GM19452 (cell line): ENCODE measurements at regions not wholly inside any gene's neighbourhood (a gene's known extent, or its start where the extent isn't known, plus 50 kb on each side); places are given as distances from the start of the nearest gene placed in this dataset.

ENCODE experiments used
- ATAC-seq: cut with Tn5 transposase; IDR thresholded peaks from one replicate; pipeline ENCODE4 v1.9.1; 2021; ENCODE audit not compliant: unreplicated experiment

DNA sequence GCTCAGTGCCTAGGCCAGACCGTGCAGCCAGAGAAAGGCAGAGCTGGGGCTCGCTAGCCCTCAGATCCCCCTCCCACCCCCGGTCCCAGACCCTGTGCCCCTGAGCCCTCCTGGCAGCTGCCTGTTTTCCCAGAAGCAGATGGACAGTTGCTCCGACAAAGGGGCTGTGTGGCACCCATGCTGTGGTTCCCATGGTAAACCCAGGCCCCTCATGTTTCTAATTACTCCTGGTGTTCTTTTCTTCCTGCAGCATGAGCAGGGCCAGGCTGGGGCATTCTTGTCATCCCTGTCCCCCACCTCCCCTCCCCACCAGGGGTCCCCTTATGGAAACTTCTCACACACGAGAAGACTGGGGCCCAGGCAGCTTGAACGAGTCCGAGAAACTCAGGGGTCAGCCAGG is 269.6 kb downstream of the HAUS1 start:
- no peak for ATAC-seq

DNA sequence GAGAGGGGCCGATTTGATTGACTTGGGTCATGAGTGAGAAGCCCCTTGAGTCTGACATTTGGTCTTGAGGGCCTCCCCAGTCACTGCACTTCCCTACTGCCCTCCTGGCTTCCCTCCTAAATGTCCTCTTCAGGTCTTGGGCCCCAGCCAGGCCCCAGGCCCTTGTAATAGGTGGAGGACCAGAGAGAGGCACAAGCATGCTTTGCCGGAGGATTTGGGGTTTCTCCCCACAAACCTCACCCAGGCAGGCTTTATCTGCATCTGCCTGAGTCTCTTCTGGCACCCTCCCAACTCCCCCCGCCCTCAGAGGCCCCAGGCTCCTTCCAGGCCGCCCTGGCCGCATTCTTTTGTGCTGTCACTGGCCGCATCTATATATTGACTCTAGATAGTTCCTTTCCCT is 270.7 kb downstream of the HAUS1 start:
- ATAC-seq, result no peak

DNA sequence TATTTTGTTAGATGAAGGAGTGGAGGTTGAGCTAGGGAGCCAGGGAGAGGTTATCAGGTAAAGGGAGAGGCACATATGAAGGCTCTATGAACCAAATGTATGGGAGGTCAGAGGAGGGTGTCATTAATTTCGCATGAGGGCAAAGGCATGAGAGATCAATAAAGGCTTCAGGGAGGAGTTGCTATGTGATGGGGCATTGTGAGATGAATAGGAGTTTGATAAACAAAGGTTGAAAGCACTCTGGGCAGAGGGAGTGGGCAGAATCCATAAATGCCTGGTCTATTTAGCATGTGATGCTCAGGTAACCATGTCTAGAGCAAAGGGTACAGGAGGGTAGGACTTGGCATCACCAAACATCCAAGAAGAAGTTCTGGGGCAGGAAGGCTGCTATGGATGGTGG is 273.4 kb downstream of the HAUS1 start:
- no peak for ATAC-seq

DNA sequence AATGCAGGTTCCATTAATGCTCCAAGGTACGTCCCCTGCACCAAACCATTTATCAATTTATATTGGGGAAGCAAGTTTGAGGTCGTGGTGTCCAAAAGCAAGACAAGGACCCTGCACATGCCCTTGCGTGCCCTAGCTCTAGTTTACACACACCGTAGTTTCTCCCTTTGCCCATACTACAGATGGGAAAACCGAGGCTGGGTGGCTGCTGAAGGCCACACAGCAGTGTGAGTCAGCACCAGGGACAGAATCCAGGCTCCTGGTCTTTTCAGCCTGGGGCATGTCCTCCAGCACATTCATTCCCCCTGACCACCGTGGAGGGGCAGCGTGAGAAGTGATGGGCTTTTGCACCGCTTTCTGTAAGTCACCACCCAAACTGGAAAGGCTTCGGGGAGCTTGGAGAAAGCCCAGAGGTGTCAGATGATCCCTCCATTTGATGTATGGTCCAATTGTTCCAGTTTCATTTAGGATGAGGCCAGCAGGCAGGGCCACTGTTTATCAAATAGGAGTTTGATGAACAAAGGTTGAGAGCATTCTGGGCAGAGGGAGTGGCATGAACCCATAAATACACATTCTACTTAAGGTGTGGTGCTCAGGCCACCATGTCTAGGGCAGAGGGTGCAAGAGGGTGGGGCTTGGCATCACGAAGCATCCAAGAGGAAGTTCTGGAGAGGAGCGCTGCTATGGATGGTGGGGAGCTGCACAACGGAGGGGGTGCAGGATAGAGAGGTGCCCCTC is 274.1 kb downstream of the HAUS1 start:
- ATAC-seq, result no peak

DNA sequence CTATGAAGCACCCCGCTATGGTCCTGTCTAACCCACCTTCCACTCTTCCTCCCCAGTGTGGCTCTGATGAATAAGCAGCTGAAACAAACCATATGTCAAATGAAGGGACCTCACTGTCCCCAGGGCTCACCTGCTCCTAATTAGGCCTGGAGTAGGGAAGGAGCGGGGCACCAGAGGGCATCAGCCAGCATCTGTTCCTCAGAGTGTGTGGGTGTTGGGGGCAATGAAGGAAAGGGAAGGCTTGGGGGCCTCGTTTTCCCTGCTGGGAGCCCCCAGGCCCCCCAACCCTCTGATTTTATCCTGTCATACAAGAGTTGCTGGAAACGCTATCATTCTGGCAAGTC is 274.7 kb downstream of the HAUS1 start:
- no peak for ATAC-seq

DNA sequence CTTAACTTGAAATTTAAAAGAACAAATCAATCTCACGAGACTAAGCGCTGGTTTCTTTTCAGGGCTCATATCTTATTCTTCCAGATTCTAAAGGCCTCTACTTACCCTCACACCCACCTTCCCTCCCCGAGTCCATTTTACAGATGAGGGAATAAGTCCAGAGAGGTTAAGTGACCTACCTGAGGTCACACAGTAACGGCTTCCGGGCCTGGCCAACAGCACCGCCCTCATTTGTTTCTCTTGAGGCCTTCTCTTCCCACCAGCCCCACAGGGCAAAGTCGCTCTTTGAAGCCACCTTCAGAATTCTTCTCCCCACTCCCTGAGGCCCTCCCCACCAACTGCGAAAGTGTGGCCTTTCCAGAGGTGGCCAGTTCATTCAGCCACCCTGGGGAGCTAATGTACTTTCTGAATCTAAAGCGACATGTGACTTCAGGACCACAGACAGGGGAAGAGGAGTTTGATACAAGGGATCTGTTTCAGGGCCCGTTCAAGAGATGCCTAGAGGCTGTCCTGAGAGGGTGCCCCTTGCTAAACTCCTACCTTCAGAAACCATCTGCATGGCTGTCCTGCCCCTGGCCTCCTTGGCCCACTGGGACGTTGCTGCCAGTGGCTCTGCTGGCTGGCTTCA is 275.3 kb downstream of the HAUS1 start:
- ATAC-seq, result no peak

DNA sequence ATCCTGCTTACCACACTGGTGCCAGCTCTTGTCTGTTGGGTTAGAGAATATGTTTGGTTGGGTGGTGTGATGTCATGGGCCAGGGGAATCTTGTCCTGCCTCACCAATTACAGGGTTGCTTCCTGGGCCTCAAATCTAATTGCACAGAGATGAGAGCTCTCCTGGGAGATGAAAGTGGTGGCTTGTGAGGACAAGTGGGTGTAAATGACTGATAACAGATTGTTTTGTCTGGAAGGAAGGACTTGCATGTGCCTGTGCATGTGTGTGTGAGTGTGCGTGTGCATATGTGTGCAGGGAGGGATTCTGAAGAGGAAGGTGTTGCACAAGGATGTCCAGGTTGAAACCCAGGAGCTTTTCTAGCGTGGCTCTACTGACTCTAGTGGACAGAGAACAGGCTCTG is 271.9 kb downstream of the LOXHD1 start:
- no peak for ATAC-seq

DNA sequence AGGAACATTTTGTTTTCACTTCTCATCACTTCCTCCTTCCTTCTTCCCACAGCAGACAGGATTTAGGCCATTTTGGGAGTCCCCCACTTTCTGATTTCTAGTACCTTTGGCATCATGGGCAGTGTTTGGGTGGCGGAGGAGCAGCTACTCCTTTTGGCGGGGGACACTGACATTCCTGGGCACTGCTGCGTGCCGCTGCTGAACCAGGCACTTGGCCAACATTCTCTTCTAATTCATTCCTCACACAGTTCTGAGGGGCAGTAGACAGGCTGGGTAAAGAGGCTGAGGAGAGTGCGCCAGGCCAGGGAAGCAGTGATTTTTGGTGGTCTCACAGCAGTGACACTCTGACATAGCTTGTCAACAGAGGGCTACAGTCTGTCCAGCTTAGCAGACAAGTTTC is 270.2 kb downstream of the LOXHD1 start:
- ATAC-seq, result no peak

DNA sequence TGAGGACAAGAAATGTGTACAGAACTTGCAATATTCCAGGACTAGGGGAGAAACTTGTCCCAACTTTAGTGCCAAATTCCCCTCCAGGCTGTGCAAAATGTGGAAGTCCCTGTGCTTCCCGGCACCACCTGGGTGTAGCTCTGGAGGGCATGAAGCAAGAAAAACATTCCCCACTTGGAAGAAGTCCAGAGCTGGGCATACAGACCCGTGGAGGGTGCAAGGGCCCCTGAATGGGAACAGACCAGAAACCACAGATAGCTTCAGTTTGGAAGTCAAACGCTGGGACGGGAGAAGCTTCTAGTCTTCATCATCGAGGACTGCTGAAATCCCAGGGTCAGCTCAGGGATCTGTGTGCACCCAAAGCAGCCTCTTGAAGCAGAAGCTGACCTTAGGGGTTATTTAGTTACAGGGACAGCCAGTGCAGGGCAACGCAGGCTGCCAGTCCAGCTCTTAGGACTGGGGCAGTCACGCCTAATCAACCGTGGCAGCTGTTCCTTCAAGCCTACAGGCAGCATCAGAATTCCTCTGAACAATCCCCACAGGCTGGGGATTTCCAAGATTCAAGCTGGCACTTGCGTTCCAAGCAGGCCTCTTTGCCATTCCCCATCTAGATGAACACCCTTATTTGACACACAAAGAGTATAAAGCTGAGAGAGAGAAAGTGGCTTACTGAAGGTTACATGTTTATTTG is 269.4 kb downstream of the LOXHD1 start:
- ATAC-seq, result no peak

DNA sequence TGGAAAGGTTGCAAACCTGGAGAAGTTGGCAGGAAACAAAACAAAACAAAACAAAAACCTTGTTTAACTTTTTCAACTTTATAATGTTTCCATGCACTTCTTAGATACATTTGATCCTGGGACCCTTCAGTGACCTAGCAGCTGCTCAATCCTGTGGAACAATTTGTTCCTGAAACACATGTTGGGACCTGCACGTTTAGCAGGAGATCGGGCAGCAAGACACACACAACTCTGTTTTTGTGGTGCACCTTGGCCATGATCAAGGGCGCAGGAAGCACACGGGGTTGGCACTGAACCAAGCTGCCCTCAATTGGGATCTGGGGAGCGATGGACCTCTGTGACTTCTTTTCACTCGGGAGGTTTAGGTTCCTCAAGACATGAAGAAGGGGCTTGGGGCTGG is 268.7 kb downstream of the LOXHD1 start:
- ATAC-seq, result no peak

DNA sequence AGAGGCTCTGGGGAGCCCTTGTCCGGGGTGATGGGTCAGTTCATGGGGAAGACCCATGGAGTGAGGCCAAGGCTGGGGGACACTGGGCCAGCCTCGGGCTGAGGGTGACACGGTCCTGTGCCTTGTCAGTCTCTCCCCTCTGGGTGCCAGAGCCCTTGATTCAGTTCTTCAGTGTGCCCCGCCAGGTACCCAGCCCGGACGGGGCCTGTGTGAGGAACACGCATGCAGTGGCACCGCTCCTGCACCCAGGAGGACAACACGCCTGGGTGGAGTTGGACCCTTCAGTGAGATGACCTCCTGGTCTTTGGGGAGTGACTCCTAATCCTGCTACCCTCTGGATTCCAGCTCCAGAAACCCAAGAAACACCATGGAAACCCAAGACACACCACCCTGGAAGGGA is 264.4 kb downstream of the LOXHD1 start:
- ATAC-seq, result no peak

DNA sequence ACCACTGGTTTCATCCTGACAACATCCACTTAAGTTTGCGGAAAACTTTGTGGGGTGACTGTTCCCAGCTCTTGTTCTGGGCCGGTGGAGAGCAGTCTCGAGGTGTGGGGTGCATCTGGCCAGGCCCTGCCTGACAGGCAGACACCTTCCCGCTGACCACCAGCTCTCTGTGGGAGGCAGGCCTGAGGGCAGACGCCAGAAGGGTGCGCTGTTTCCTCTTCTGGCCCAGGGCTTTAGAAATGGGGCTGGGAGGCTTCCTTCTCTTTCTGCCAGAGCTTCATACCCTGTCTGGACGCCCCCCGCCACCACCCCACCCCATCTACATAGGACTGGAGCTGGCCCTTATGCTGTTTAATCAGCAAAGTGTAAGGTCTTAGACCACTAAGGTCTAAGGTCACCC is 263.8 kb downstream of the LOXHD1 start:
- ATAC-seq, result no peak

DNA sequence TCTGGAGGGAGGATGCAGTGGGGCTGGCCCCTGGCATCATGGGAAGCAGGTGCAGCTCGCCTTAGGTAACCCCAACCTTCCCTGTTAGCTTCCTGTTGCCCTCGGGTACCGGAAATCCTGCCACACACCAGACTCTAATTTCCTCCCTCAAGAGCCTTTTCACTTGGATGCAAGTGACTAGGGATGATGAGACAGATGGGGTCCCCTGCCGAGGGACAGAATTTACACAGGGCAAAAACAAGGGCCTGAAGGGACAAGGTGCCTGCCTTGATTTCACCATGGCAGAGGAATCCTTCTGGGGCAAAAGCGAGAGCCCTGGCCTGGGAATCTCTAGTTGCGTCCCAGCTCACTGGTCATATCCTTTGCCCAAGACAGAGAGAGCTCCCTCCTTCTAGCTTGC is 263.1 kb downstream of the LOXHD1 start:
- ATAC-seq, result no peak

DNA sequence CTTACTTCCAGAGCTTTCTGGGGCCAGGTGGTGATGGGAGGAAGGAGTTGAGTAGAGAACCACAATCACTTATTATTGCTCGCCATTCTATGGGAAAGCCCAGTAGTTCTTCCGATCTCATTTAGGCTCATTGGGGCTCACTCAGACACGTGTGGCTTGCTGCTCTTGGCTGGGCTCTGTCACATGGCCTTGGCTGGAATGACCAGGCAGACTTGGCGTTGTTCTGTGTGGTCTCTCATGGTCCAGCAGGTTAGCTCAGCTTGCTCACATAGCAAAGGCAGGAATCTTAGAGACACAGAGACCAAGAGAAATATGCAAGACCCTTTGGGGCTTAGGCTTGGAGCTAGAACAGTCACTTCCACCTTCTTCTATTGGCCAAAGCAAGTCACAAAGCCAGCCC is 261.2 kb downstream of the LOXHD1 start:
- no peak for ATAC-seq

DNA sequence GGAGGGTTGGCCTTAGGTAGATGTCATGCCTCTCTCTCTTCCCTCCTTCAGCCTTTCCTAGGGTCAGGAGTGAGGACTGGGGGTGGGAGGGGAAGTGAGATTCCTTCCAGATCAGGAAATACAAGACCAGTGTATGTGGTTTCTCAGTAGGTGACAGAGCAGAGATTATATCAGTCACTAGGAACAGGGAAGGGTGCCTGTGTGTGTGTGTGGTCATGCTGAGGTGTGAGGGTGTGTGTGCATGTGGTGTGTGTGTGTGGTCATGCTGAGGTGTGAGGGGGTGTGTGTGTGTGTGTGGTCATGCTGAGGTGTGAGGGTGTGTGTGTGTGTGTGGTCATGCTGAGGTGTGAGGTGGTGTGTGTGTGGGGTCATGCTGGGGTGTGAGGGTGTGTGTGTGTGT is 259.8 kb downstream of the LOXHD1 start:
- no peak for ATAC-seq

DNA sequence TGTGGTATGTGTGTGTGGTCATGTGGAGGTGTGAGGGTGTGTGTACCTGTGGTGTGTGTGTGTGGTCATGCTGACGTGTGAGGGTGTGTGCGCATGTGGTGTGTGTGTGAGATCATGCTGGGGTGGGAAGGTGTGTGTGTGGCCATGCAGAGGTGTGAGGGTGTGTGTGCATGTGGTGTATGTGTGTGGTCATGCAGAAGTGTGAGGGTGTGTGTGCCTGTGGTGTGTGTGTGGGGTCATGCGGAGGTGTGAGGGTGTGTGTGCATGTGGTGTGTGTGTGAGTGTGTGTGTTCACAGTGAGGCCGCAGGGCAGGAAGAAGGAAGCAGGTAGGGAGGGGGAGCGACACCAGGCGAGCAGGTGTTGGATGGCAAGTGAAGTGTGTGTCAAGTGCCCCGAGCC is 259.0 kb downstream of the LOXHD1 start:
- no peak for ATAC-seq

DNA sequence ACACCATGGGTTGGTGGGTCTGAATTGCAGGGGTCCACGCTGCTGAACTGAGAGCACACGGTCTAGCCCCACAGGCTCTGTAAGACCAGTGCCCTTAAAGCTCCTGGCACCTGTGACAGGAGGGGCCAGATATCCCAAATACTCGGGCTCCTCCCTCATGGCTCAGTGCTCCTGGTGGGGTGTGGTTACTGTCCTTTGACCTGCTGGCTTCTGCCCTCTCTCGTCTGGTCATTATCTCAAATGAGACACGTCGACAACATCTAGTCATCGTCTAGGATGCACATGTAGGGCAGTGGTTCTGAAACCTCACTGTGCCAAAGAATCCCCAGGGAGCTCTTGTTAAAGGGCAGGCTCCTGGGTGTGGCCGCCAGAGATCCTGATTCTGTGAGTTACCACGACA is 258.4 kb downstream of the LOXHD1 start:
- no peak for ATAC-seq

DNA sequence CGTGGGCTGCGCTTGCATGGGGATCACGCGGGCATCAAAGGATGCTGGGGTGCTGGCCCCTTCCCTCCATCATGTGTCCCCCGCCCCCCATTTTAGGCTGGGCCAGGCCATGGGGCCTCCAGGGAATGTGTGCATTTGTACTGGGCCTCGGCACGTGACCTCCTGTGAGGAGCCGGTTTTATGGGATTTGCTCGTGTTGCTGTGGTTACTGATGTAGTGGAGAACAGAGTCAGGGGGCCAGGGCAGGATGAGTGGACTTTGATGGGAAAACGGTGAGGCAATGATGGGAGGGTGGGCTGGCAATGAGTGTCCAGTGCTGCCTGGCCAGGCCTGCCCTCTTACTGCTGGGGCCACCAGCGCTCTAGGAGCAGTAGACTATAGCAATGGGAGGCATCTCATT is 257.7 kb downstream of the LOXHD1 start:
- no peak for ATAC-seq

DNA sequence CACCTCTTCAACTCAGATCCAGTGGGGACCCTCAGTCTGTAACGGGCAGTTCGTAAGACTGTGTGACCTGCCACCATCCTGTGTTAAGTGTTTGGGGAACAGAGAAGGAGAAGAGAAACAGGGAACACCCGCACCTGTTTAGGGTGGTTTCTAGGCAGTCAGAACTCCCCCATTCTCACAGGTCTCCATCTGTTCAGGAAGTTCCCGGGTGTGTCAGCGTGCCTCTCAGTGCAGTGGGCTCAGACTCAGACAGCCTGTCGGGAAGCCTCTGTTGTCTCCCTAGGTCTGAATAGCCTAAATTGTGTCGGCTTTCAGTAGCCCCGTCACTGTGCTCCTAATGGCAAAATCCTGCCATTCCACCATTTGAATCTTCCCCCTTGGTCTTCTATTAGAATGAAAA is 256.6 kb downstream of the LOXHD1 start:
- no peak for ATAC-seq

DNA sequence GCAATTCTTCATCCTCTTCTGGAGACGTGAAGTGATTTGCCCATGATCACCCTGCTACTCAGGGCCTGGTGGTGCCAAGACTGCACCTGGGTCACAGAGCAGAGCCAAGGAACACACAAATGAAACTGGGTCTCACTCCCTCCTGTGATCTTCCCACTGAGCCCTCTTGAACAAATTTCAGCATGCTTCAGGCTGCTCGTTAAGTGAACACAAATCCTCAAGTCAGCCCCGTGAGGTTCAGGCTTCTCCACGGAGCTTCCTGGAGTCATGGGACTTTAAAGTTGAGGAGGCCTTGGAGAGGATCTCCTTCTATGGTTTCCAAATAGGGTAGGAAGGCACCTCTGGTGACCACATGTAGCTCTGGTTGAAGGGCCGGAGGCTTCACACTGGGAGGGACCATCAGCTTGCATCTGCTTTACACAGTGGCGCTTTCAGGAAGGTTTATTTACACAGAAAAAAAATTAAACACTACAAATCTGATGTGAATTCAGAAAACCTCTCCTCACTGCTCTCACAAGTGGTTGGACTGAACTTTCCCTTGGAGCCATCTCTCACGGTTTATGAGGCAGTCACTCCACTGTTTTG is 255.4 kb downstream of the LOXHD1 start:
- ATAC-seq, result no peak

DNA sequence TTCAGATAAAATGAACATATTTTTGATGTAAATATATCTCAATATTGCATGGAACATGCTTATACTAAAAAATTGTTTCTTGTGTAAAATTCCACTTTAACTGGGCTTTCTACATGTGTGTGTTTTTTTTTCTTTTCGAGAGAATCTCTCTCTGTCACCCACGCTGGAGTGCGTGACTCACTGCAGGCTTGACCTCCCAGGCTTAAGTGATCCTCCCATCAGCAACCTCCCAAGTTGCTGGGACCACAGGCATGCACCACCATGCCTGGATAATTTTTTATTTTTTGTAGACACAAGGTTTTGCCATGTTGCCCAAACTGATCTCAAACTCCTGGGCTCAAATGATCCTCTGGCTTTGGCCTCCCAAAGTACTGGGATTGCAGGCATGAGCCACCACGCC is 254.6 kb downstream of the LOXHD1 start:
- ATAC-seq, result no peak

DNA sequence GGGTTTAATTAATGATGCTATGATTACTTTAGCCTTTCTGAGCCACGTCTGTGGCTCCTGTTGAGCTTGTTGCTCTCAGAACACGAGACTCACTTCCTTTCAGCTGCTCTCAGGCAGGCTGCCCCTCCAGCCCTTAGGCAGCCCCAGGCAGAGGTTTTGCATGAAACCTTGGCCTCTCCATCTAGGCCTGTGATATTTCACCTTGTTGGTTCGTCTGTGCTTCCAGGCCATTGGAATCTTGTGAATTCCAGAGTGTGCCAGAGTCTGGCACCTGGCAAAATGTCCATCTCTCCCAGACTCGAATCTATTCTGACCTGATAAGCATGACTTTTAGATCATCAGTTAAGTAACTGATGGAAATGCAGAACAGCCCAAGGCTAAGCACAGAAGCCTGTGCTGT is 254.1 kb downstream of the LOXHD1 start:
- no peak for ATAC-seq
